NCI-H1048 (cell line): ENCODE measurements at regions not wholly inside any gene's neighbourhood (a gene's known extent, or its start where the extent isn't known, plus 50 kb on each side); places are given as distances from the start of the nearest gene placed in this dataset.
"Not testable (repeated sequence)": the region's sequence is repeated elsewhere in the genome, so short reads cannot be mapped to it uniquely, and the experiment has no call there.

Source experiments
- DNase-seq: peaks from one replicate; lab custom pipeline; 2025; lab: John Stamatoyannopoulos, UW

DNA sequence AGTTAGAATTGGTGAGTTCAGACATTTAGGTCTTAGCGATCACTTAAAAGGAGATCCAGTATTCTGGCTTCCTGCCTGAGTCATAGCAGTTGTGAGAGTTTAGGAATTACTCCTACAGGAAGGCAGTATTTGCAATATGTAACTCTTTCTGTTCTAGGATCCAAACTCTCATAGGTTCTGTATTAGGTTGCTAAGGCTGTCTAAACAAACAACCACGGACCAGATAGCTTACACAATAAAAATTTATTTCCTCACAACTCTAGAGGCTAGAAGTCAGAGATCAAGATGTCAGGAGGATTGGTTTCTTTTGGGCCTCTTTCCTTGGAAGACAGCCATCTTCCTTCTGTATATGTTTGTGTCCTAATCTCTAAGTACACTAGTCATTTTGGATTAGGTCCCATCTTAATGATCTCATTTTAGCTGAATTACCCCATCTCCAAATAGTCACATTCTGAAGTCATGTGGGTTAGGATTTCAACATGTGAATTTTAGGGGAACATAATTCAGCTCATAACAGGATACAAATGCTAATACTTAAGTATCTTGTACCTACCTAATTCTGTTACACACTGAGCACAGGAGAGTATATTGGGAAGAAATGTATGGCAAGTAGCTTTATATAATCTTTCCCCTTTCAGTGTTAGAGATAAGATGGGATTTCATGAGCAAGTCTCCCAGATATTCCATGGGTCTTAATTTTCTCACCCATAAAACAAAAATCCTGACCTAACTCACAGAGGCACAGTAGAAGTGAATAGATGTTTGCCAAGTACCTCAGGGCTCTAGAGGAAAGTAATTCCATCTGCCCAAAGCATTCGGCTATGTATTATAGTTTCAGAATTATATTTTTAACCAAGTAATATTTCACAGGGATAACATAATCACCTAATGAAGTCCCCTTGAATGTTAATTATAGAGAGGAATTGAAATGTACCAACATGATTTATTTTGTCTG is 144.4 kb downstream of the PTBP2 start:
- no peak for DNase-seq

DNA sequence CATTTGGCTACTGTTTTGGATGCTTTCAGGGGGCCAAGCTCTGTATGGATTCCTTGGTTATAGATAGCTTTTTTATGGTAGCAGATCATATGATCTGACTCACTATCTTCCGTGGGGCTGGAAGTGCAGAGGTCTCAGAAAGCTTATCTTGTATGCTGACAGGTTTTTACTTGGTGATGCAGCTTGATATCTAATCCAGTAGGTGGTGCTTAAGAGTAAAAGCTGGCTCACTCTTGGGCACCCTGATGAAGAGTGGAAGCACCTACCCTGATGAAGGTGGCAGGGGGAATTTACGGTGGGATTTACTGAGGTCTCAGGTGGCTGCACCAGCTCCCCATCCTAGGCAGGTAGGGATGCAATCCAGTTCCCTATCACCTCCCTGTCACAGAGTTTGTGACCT is 151.2 kb downstream of the PTBP2 start:
- DNase-seq: no peak

DNA sequence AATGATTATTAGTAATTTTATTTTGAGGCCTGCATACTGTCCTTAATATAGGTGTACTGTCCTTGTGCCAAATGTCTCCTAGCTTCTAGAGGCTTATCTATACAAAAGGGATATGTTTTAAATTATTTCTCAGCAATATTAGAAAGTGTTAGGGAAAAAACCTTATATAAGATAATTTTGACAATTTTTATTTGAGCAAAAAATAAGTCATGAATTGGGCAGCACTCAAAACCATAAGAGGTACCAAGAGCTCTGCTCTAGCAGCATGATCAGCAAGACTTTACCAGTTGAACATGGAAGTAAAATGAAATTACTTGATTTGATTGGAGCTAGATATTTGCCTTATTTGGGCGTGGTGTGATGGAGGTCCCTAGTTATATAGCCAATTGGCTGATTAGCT is 157.1 kb downstream of the PTBP2 start:
- DNase-seq: no peak

DNA sequence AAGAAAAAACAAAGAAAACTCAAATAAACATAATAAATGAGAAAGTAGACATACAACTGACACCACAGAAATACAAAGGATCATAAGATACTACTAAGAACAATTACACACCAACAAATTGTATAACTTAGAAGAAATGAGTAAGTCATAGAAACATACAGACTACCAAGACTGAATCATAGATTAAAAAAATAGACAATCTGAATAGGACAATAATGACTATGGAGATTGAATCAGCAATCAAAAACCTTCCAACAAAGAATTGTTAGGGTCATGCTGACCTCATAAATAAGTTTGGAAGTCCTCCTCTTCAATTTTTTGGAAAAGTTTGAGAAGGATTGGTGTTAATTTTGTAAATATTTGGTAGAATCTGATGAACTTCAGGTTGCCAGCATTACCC is 159.0 kb downstream of the PTBP2 start:
- no peak for DNase-seq

DNA sequence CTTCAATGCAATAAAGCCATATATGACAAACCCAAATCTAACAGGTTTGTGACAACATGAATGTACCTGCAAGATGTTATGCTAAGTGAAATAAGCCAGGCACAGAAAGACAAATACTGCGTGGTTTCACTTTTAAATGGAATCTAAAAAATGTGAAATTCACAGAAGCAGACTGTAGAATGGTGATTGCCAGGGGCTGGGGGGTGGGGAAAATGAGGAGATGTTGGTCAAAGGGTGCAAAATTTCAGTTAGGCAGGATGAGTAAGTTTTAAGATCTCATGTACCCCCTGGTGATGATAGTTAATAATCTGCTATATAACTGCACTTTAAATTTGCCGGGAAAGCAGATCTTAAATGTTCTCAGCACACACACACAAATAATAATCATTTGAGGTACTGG is 160.5 kb downstream of the PTBP2 start:
- DNase-seq: no peak

DNA sequence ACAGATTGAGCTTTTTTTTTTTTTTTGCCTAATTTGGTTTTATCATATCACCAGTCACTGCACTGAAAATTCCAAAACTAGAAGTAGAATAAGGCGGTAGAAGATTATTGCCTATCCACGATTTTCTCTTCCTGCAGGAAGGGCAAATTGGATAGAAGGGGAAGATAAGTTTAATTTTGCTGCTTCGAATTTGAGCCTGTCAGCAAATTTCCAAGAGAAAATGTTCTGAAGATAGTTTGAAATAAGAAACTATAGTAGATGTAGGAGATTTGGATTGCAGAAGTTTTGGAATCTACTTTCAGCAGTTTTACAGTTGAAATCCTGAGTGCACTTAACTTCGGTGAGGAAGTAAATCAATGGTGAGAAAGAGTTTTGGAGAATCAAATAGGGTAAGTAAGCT is 164.9 kb downstream of the PTBP2 start:
- no peak for DNase-seq

DNA sequence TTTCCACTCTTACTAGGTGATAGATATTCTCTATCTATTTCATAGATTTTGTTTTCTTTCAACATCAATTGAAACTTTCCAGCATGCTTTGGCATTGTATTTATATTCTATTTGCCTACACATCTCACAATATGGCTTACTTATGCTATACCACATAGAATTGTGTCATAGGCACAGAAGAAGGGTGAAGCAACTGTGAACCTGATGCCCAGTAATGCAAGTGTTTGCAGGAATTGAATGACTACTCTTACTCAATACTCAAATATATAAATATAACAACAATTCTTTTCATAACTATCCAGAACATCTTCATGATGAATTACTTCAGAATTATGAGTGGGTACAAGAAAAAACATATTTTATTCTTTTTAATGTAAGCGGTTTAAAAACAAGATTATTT is 165.9 kb downstream of the PTBP2 start:
- DNase-seq: no peak

DNA sequence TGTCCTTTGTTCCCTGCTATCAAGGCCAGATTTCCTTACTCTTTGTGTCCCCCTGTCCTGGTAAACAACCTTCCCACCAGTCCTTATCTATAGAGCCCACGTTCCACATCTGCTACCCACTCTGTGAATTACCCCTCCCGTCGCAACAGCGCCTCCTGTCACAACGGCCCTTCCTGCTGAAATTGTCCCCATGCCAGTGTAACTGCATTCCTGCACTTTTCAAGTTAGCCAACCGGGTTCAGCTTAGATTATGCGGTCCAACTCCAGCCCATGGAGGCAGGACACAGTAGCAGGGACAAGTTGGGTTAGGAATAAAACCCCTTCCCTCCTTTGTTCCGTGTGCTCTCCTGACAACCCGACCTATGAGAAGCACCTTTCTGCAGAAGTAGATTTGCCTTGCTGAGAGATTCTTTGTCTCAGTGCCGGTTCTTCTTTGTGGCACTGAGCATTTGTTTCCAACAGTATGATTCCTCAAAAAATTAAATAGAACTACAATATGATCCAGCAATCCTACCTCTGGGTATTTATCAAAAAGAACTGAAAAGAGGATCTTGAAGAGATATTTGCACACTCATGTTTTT is 180.3 kb downstream of the PTBP2 start:
- no peak for DNase-seq

DNA sequence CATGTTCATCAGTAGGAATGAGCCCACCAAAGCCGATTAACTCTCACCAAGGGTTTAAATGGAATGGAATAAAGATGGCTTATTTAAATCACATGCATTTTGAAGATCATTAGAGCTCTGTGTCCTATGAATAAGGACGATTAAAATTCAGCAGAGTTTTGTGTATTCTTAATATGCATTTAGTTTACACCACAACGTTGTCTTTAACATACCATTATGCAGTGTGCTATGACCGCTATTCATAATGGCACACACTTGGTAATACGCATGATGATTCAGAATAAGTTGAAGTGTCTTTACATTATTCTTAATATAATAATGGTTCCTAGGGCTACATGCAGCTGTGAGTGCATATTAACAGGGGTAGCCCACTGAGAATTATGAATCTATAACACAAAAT is 190.7 kb downstream of the PTBP2 start:
- DNase-seq: no peak

DNA sequence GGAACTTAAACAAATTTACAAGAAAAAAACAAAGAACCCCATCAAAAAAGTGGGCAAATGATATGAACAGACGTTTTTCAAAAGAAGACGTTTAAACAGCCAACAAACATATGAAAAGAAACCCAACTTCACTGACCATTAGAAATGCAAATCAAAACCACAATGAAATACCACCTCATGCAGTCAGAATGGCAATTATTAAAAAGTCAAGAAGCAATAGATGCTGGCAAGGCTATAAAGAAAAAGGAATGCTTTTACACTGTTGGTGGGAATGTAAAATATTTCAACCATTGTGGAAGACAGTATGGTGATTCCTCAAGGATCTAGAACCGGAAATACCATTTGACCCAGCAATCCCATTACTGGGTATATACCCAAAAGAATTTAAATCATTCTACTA is 194.1 kb downstream of the PTBP2 start:
- DNase-seq: not testable (repeated sequence)

DNA sequence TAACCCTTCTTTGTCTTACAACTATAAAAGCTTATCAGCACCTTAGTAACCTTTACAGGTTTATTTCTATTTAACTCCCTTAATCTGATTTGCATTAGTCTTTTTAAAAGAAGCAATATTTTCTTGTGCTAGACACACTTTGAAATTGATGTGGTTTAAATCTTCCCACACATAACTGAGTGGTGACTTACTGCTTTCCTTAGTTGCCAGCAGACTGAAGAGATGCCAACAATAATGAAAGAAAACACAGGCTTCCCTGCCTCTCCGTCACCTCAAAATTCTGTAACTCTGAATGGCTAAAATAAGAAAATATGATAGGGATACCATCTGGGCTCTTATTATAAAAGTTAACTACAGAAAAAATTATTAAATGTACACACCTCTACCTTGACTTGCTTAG is 196.8 kb downstream of the PTBP2 start:
- DNase-seq: no peak

DNA sequence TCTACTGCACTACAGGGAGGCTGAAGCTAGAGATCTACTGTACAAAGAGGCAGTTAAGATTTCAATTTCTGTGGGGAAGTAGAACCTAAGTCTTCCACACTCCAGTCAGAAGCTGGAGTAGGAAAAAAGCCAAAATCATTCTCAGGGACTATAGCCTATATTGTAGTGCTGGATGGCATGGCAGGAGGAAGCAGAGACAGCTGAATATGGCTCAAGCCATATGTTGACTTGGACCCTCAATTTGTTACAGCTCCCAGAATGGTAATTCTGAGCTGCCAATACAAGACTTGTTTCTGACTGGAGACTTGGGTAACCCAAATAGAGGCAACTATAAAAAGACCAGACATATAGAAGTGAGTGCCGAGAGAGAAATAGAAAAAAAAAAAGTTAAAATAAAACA is 200.6 kb downstream of the PTBP2 start:
- no peak for DNase-seq

DNA sequence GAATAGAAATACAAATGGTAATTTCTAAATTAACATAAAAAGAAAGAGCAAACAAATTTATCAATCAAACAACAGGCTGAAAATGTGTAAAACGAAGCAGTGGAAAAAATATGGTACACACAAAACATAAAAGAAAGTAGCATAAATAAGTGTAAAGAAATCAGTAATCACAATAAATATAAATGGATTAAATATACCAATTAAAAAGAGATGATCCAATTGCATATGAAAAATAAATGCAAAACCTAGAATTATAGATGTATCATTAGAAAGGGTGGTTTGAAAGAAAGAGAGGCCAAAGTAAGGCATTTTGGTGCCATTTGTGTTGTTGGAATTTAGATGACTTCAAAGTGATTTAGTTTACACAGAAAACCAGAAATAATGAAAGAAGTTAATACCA is 202.2 kb downstream of the PTBP2 start:
- DNase-seq: no peak

DNA sequence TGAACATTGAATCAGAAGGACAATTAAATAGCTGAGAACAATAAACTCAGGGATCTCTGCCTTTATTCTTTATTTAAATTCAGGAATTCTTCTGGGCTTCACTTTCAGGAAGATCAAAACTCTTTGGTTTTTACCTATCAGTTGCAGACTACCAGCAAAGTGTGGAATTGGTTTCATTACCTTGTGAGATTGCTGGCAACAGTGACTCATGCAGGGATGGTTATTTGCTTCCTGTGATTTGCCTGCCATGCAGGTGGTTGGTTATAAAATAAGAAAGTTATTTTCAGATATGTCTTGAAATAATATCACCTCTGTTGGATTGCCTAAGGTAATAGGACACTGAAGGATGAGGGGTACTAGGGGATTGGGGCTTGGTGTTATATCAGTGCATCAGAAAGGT is 204.6 kb downstream of the PTBP2 start:
- DNase-seq: no peak

DNA sequence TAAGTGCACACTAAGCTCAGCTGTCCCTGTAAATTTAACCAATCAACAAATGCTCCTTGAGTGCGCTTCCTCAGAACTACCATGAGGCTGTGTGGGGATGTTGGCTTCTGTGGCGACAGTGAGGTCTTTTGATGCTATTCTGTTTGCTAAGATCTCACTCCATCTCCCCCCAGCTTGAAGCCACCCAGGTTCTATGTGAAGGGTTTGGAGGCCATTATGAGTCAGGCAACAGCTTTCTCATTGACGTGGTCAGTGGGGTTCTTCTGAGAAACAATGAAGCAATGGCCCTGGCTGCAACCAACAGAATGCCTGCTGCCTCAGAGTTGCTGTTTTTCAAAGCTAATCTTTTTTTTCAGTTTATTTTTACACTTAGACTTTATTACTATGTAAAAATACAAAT is 205.5 kb downstream of the PTBP2 start:
- DNase-seq: no peak

DNA sequence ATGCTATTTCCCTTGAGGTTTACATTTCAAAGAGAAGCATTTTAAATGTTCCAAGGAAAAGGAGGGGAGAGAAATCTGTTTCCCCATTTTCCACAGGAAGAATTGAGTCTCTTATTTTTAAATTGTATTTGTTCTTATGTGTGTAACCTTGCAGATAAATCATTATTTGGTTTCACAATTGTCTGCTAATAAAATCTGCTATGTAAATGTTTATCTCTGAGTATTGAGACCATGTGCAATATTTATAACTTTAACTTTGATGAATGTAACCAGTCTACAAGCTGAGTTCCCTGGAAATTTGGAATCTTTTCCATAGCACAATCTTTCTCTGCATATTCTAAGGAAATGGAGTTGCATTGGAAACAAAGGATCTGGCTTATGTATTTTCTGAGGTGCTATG is 209.6 kb downstream of the PTBP2 start:
- DNase-seq: no peak

DNA sequence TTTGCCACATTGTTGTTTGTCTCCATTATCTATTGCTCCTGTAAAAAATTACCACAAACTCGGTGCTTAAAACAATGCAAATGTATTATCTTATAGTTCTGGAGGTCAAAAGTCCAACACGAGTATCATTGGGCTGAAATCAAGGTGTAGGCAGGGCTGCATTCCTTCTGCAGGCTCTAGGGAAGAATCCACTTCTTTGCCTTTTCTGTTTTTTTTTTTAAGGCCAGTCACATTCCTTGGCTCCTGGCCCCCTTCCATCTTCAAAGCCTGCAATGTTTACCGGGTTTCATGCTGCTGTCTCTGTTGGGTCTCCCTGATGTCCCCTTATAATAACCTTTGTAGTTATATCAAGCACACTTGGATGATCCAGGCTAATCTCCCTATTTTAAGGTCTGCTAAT is 212.7 kb downstream of the PTBP2 start:
- DNase-seq: no peak

DNA sequence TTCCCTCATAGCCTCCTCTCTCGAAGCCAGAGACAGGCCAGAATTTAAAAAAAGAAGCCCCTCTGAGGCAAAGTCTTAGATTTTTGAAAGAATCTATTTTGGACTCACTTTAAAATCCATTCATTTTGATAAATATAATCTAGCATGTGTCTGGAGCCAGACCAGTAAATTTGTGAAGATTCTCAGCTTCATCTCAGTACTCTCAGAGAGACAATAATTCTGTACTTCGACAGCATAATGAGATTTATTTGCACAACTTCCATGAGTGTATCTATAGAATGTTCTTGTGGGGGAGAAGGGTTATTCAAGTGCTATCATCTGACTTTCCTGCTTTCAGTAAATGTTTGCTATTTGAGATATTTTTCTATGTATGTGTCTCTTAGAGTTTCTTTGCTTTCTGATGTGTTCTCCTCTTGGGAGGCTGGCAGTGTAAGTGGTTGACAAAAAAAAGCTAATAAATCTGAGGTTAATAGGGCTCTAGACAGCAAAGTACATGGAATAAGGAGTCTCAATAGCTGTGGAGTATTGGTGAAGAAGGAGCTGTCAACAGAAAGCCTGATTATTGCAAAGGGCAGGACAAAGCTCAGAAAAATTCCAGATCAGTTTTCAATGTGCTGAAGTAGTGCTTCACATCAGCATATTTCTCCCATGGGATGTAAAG is 223.0 kb downstream of the PTBP2 start:
- DNase-seq: no peak

DNA sequence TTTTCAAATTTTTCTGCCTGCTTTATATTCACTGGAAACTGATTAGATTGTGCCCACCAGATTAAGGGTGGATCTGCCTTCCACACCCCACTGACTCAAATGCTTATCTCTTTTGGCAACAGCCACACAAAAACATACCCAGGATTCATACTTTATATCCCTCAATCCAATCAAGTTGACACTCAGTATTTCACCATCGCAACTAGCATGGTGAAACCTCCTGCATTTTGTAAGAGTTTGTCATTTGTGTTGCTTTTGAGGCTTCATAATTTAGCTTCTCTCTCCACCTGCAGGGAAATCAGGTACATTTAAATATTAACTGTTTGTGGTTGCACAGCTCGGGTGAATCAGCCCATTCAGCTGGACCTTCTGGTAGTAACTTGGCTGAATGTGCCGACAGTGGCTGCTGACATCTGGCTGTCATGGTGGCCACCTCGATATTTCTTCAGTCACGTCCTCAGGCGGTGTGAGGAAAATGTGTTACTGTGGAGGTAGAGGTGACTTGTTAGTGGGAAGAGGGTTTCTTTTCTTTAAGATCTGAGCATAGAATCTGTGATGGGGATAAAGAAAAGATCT is 224.0 kb downstream of the PTBP2 start:
- no peak for DNase-seq

DNA sequence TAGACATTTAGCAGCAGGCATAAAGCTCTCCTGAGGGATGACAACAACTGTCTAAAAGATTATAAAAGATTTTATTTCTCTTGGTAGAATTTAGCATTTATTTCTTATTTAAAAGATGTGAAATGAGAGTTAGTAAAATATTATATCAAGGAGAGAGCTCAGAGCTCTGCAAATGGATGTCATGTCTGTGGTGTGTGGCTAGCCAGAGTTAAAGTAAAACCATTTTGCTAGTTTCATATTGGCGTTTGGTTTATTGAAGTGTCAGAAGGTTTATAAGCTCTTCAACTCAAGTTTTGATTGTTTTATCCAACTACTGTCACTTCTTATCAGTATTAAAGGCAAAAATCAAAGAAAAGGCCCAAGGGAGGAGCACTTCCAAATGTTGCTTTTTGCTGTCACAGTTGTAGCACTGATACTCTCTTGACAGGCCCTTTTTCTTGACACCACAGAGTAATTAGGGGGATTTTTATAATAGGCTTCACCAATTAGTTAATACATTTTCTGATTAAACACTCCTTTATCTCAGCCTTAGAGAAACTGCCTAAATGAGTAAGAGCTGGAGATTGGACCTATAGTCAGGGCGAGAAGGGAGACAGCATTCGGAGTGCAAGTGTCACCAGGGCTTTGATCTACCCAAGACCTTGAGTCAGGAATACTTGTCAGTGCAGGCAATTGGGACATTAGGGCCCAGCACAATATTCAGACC is 233.9 kb downstream of the PTBP2 start:
- DNase-seq: no peak

DNA sequence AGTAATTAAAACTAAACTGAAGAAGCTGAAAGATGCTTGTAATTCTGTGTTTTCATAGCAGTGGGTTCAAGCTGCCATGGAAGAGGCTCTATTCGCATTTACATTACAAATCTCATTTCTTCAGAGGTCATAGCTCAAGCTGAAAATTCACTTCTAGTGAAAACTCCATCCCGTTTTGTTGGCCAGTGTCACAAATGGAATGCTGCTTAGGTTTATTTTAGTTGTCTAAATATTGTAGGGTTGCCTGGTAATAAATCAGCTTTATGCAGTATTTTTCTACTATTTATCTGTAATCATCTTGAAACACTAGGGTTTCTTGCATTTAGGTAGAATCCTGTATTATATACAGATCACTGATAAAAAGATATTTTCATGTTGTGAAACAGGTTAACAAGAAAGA is 240.6 kb downstream of the PTBP2 start:
- no peak for DNase-seq

DNA sequence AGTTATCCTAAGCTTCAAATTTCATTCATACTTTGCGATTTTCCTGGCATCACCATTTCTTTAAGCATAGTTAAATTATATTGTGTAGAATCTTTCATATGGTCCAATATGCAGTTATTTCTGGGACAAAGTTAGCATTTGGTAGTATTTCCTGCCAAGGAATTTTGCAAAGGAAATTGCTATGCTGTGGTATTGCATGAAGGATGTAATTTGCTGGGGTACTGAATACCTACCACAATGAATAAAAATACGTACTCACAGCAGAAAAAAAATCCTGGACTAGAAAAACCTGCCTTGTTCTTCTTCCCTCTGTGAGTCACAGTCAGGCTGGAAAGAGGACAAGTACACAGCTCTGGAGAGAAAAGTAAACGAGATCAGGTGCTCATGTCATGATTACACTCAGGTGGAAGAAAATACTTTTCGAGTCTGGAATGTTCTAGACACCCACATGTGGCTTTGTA is 241.2 kb downstream of the PTBP2 start:
- no peak for DNase-seq
